AG09309 (cell line): ENCODE measurements at regions not wholly inside any gene's neighbourhood (a gene's known extent, or its start where the extent isn't known, plus 50 kb on each side); places are given as distances from the start of the nearest gene placed in this dataset.

Source experiments
- DNase-seq: peaks from one replicate; pipeline ENCODE4 v3.0.0-alpha.2; 2010; ENCODE audit warnings: low read depth
- H3K4me3 ChIP-seq: 2 replicates; pipeline ENCODE4 v1.5.1; 2011; ENCODE audit warnings: mild to moderate bottlenecking, low read depth, low read length, moderate library complexity; ENCODE audit not compliant: control insufficient read depth
- TF ChIP-seq, protein P1 (sequence below): IDR thresholded peaks from 2 replicates; pipeline ENCODE4 v1.5.1; 2011; ENCODE audit warnings: mild to moderate bottlenecking, low read depth, low read length, inconsistent platforms; ENCODE audit not compliant: insufficient read depth, control insufficient read depth; ENCODE audit errors: missing control alignments

DNA sequence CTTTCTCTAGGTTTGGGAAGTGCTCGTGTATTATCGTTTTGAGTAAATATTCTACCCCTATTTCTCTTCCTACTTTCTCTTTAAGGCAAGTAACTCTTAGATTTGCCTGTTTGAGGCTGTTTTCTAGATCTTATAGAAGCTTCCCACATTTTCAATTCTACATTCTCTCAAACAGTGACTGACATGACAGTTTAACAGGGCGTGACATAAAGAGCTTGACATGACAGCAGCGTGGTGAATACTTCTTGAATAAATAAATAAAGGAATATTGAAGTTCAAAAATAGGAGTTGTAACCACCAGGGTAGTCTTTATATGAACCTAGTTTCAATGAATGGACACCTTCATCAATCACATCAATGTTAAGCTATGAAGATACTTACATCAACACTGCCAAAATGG lies 162.0 kb downstream of the TRAM1L1 start:
- DNase-seq: no peak
- H3K4me3 ChIP-seq: no peak overlapping the region
- TF ChIP-seq, protein P1, sequence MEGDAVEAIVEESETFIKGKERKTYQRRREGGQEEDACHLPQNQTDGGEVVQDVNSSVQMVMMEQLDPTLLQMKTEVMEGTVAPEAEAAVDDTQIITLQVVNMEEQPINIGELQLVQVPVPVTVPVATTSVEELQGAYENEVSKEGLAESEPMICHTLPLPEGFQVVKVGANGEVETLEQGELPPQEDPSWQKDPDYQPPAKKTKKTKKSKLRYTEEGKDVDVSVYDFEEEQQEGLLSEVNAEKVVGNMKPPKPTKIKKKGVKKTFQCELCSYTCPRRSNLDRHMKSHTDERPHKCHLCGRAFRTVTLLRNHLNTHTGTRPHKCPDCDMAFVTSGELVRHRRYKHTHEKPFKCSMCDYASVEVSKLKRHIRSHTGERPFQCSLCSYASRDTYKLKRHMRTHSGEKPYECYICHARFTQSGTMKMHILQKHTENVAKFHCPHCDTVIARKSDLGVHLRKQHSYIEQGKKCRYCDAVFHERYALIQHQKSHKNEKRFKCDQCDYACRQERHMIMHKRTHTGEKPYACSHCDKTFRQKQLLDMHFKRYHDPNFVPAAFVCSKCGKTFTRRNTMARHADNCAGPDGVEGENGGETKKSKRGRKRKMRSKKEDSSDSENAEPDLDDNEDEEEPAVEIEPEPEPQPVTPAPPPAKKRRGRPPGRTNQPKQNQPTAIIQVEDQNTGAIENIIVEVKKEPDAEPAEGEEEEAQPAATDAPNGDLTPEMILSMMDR: no peak

DNA sequence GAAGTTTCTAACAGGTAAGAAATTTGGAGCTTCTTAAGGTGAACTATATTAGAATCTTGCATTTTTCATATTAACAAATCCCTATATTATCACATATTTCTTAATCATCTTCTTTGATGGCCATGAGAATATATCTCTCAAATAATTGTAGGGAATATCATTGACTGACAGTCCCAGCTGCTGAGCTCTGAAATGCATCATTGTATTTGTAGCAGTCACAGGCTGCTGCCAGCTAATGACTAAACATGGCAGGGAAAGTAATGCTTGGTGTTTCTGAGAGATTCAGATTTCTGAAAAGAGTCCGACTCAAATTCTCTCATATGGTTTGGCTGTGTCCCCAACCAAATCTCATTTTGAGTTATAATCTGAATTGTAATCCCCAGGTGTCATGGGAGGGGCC lies 171.9 kb downstream of the TRAM1L1 start:
- DNase-seq: no peak
- no peak overlapping the region for H3K4me3 ChIP-seq
- TF ChIP-seq, protein P1: no peak

DNA sequence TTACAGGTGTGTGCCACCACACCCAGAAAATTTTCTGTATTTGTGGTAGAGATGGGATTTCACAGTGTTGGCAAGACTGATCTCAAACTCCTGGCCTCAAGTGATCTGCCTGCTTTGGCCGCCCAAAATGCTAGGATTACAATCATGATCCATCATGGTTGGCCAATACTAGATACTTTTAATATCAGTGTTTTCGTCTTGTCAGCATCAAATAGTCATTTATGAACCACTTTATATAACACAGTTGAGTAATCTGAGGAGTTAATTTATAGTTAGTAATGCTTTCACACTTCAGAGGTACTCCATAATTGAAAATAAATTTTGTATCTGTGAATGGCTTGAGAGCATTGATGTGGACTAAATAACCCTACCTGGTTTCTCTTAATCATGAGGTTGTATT lies 178.6 kb downstream of the TRAM1L1 start:
- TF ChIP-seq, protein P1: no peak

DNA sequence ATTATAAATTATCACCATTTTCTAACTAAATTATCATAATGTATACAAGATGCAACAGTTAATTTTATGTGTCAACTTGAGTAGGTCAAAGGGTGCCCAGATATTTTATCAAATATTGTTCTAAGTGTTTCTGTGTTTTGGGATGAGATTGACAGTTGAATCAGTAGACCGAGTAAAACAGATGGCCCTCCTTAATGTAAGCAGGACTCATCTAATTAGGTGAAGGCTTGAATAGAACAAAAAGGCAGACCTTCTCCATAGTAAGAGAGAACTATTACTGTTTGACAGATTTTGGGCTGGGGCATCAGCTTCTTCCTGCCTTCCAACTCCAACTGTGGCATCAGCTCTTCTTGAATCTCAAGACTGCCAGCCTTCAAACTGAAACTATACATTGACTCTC lies 185.8 kb downstream of the TRAM1L1 start:
- TF ChIP-seq, protein P1: no peak
- no peak overlapping the region for H3K4me3 ChIP-seq
- DNase-seq: no peak

More for the DNA sequence above, 178.6 kb downstream of the TRAM1L1 start:
- DNase-seq: no peak
- no peak overlapping the region for H3K4me3 ChIP-seq

DNA sequence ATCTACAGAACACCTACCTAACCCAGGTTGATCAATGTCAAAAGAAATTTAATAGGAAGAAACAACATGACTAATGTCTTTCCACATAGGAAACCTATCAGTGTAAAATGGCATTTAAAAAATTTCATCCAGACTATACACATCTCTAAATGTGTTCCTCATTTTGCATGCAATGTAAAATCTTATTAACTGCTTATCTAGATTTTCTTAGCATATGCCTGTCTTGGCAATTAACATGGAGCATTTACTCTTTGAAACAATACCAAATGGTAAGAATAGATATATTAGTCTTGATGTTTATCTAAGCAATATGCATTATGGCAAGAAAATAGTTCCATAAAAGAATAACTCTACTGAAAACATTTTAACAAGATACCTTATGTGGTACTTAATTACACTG lies 199.8 kb downstream of the TRAM1L1 start:
- no peak for DNase-seq
- TF ChIP-seq, protein P1: no peak
- no peak overlapping the region for H3K4me3 ChIP-seq

DNA sequence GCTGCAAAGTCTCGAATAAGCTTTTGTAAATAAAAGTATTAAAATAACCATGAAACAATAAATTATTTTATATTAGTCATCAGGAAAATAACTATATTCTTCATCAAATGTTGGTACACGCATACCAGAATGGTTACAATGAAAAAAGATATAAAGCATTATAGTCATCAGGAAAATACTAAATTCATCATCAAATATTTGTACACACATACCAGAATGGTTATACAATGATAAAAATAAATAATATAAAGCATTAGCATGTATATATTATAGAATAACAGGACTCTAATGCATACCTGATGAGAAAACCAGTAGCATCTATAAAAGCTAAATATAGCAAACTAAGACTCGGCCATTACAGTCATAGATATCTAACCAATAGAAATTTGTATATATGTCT lies 202.9 kb downstream of the TRAM1L1 start:
- no peak overlapping the region for H3K4me3 ChIP-seq
- TF ChIP-seq, protein P1: no peak
- no peak for DNase-seq

DNA sequence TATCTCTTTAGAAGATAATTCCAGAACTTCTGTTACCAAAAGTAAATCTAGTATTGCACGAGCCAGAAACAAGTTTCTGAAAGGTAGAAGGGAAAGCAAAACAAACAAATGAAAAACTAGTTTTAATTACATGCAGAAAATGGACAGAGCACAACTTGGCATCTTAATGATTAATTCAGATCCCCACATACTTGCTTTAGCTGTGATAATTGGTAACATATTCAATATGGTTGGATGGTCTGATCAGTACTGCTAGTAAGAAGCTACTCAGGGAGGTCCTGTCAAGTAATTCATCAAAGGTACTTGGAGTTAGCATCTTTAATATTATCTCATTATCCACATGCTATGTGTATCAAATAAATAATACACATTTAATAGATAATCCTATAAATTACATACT lies 204.3 kb downstream of the TRAM1L1 start:
- DNase-seq: no peak
- H3K4me3 ChIP-seq: no peak overlapping the region
- TF ChIP-seq, protein P1: no peak
